ENCODE measurements at regions not wholly inside any gene's neighbourhood (a gene's known extent, or its start where the extent isn't known, plus 50 kb on each side); places are given as distances from the start of the nearest gene placed in this dataset.

- ATAC-seq (ENCODE audit: insufficient read depth, low read depth) (no peak), DNase-seq (no peak)
- TF ChIP-seq CTCF (IDR thresholded peaks at IDR 0.05; ENCODE audit: borderline replicate concordance, extremely low read depth, low read length, poor library complexity, severe bottlenecking) (no peak), EZH2 (IDR thresholded peaks at IDR 0.05; ENCODE audit: borderline replicate concordance, low read depth, low read length, severe bottlenecking) (no peak)
- H2AFZ ChIP-seq (ENCODE audit: low read depth, low read length), result no peak overlapping the region
- no peaks in the 10 kb centered on the region for H3K79me2 ChIP-seq (ENCODE audit: insufficient read depth, low read length)
- no peaks in the 10 kb centered on the region for H3K4me1 ChIP-seq (ENCODE audit: insufficient read depth, low read length)
- no peak overlapping the region for H3K27ac ChIP-seq (ENCODE audit: low read length)
- H3K27me3 ChIP-seq (ENCODE audit: insufficient read depth, low read length, poor library complexity), result no peaks in the 10 kb centered on the region
- no peak overlapping the region for H3K9ac ChIP-seq (ENCODE audit: low read depth, low read length)
- no peak overlapping the region for H3K4me3 ChIP-seq (ENCODE audit: low read depth in 1 of 2, low read length in 2 of 2)
- no peaks in the 10 kb centered on the region for H3K36me3 ChIP-seq (ENCODE audit: insufficient read depth, low read length)
- H4K20me1 ChIP-seq (ENCODE audit: insufficient read depth, low read length), result no peaks in the 10 kb centered on the region
- H3K4me2 ChIP-seq (ENCODE audit: insufficient read depth, low read length), result no peak overlapping the region
- H3K9me3 ChIP-seq (ENCODE audit: insufficient read depth, low read length, severe bottlenecking), result no peaks in the 10 kb centered on the region
Observed at GRCh38 chr1:222202831-222203230, 345.1 kb downstream of the HHIPL2 start.

GRCh38 chr1:222196736-222197135 lies 351.2 kb downstream of the HHIPL2 start:
- Histone ChIP-seq H3K4me1 (ENCODE audit: insufficient read depth, low read length) (no peaks in the 10 kb centered on the region), H3K9ac (ENCODE audit: low read depth, low read length) (no peak overlapping the region), H3K27ac (ENCODE audit: low read length) (no peak overlapping the region), H3K79me2 (ENCODE audit: insufficient read depth, low read length) (no peaks in the 10 kb centered on the region), H3K4me3 (ENCODE audit: low read depth in 1 of 2, low read length in 2 of 2) (no peak overlapping the region), H2AFZ (ENCODE audit: low read depth, low read length) (no peak overlapping the region), H3K9me3 (ENCODE audit: insufficient read depth, low read length, severe bottlenecking) (no peaks in the 10 kb centered on the region), H4K20me1 (ENCODE audit: insufficient read depth, low read length) (no peaks in the 10 kb centered on the region), H3K36me3 (ENCODE audit: insufficient read depth, low read length) (no peaks in the 10 kb centered on the region), H3K27me3 (ENCODE audit: insufficient read depth, low read length, poor library complexity) (no peaks in the 10 kb centered on the region), H3K4me2 (ENCODE audit: insufficient read depth, low read length) (no peak overlapping the region)
- no peak for TF ChIP-seq CTCF (IDR thresholded peaks at IDR 0.05; ENCODE audit: borderline replicate concordance, extremely low read depth, low read length, poor library complexity, severe bottlenecking)
- TF ChIP-seq EZH2 (IDR thresholded peaks at IDR 0.05; ENCODE audit: borderline replicate concordance, low read depth, low read length, severe bottlenecking), result no peak
- DNase-seq, result no peak
- ATAC-seq (ENCODE audit: insufficient read depth, low read depth), result no peak

- Histone ChIP-seq H3K9me3 (ENCODE audit: insufficient read depth, low read length, severe bottlenecking) (no peaks in the 10 kb centered on the region), H3K27me3 (ENCODE audit: insufficient read depth, low read length, poor library complexity) (no peaks in the 10 kb centered on the region), H2AFZ (ENCODE audit: low read depth, low read length) (no peak overlapping the region), H3K4me2 (ENCODE audit: insufficient read depth, low read length) (no peak overlapping the region), H4K20me1 (ENCODE audit: insufficient read depth, low read length) (no peaks in the 10 kb centered on the region), H3K9ac (ENCODE audit: low read depth, low read length) (no peak overlapping the region), H3K4me1 (ENCODE audit: insufficient read depth, low read length) (no peaks in the 10 kb centered on the region), H3K36me3 (ENCODE audit: insufficient read depth, low read length) (no peaks in the 10 kb centered on the region), H3K27ac (ENCODE audit: low read length) (no peak overlapping the region), H3K4me3 (ENCODE audit: low read depth in 1 of 2, low read length in 2 of 2) (no peak overlapping the region), H3K79me2 (ENCODE audit: insufficient read depth, low read length) (no peaks in the 10 kb centered on the region)
- no peak for TF ChIP-seq CTCF (IDR thresholded peaks at IDR 0.05; ENCODE audit: borderline replicate concordance, extremely low read depth, low read length, poor library complexity, severe bottlenecking)
- no peak for TF ChIP-seq EZH2 (IDR thresholded peaks at IDR 0.05; ENCODE audit: borderline replicate concordance, low read depth, low read length, severe bottlenecking)
- DNase-seq (no peak), ATAC-seq (ENCODE audit: insufficient read depth, low read depth) (no peak)
Observed at GRCh38 chr1:222196288-222196687, 351.6 kb downstream of the HHIPL2 start.

- H3K27me3 ChIP-seq (ENCODE audit: insufficient read depth, low read length, poor library complexity), result no peaks in the 10 kb centered on the region
- no peak overlapping the region for H3K27ac ChIP-seq (ENCODE audit: low read length)
- no peak overlapping the region for H3K4me2 ChIP-seq (ENCODE audit: insufficient read depth, low read length)
- H4K20me1 ChIP-seq (ENCODE audit: insufficient read depth, low read length), result no peaks in the 10 kb centered on the region
- TF ChIP-seq EZH2 (IDR thresholded peaks at IDR 0.05; ENCODE audit: borderline replicate concordance, low read depth, low read length, severe bottlenecking) (no peak), CTCF (IDR thresholded peaks at IDR 0.05; ENCODE audit: borderline replicate concordance, extremely low read depth, low read length, poor library complexity, severe bottlenecking) (no peak)
- ATAC-seq (ENCODE audit: insufficient read depth, low read depth) (no peak), DNase-seq (no peak)
- no peak overlapping the region for H3K4me3 ChIP-seq (ENCODE audit: low read depth in 1 of 2, low read length in 2 of 2)
- H2AFZ ChIP-seq (ENCODE audit: low read depth, low read length), result no peak overlapping the region
- no peaks in the 10 kb centered on the region for H3K36me3 ChIP-seq (ENCODE audit: insufficient read depth, low read length)
- H3K4me1 ChIP-seq (ENCODE audit: insufficient read depth, low read length), result no peaks in the 10 kb centered on the region
- no peak overlapping the region for H3K9ac ChIP-seq (ENCODE audit: low read depth, low read length)
- no peaks in the 10 kb centered on the region for H3K79me2 ChIP-seq (ENCODE audit: insufficient read depth, low read length)
- H3K9me3 ChIP-seq (ENCODE audit: insufficient read depth, low read length, severe bottlenecking), result no peaks in the 10 kb centered on the region
Observed at GRCh38 chr1:222195857-222196256, 352.0 kb downstream of the HHIPL2 start.

Measured in DND-41 (cell line).